NCI-H748 (cell line): ENCODE measurements at regions not wholly inside any gene's neighbourhood (a gene's known extent, or its start where the extent isn't known, plus 50 kb on each side); places are given as distances from the start of the nearest gene placed in this dataset.

Source experiments
- DNase-seq: peaks from one replicate; lab custom pipeline; 2025; ENCODE audit not compliant: unreplicated experiment; lab: John Stamatoyannopoulos, UW

DNA sequence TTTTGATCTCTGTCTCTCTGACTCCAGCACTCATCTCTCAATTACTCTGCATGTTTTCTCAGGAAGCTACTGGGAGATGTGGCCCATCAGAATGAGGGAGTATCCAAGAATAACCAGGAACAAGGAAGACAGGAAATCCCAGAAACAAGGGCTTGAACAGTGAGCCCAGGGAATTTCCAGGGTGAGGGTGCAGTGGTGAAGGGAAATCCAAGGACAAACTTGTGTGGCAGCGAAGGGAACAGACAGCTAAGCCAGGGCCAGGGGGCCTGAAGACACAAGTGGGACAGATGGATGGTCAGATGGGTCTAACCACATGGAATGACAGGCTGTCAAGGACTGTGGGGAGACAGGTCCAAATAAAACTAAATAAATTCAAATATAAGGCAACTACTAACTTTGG, 121.8 kb upstream of the ERRFI1 start:
- no peak for DNase-seq

DNA sequence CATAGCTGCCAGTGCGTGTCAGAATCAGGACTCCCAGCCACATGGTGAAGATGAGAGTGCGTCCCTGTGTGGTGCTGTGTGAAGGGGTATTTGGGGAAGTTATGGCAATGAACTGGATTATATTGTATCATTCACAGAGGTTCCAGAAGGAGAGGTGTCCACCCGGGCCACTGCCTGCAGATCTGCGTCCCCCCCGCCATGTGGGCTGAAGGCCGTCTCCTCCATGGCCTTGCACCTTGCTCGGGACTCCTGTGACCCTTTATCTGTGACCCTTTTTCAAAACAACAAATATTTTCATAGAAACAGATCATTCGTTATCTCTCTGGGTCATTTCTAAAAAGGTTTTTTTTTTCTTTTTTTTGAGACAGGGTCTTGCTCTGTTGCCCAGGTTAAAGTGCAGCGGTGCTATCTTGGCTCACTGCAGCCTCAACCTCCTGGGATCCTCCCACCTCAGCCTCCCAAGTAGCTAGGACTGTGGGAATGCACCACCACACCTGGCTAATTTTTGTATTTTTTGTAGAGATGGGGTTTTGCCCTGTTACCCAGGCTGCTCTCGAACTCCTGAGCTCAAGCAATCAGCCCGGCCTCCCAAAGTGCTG, 120.2 kb upstream of the ERRFI1 start:
- DNase-seq, result no peak

DNA sequence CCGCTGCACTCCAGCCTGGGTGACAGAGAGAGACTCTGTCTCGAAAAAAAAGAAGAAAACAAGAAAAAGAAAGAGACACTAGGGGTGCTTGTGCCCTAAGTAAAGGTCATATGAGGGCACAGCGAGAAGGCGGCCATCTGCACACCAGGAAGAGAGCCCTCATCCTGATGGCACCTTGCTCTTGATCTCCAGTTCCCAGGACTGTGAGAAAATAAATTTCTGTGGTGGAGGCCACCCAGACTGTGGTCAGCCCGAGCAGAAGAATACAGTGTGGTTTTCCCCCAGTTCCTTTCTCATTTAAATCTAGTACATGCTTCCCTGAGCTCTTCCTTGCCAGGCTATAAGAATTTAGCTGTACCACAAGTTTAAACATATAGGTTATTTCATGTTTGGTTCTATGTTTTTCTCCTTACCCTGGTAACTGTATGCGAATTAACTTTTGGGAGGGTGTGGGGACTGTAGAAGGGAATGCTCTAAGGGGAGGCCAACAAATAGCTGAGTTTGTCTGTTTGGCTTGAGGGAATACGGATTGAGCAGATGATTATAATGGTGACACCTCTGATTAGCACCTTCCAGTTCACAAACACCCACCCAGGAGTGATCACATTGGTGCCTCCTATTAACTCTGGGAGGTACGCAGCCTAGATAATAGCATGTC, 119.6 kb upstream of the ERRFI1 start:
- no peak for DNase-seq

DNA sequence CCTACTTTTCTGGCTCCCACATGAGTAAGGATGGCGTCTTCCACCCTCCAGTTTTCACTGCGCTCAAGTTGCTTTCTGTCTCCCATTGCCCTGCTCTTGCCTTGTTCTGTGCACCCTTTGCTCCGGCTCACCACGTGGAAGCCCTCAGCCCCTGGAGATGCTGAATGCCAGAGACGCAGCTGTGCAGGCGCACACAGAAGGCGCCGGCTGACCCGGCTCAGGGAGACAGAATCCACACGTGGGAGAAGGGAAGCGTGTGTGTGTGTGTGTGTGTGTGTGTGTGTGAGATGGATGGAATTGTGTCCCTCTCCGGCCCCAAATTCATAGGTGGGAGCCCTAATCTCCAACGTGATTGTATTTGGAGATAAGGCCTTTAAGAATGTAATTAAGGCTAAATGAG, 118.2 kb upstream of the ERRFI1 start:
- no peak for DNase-seq

DNA sequence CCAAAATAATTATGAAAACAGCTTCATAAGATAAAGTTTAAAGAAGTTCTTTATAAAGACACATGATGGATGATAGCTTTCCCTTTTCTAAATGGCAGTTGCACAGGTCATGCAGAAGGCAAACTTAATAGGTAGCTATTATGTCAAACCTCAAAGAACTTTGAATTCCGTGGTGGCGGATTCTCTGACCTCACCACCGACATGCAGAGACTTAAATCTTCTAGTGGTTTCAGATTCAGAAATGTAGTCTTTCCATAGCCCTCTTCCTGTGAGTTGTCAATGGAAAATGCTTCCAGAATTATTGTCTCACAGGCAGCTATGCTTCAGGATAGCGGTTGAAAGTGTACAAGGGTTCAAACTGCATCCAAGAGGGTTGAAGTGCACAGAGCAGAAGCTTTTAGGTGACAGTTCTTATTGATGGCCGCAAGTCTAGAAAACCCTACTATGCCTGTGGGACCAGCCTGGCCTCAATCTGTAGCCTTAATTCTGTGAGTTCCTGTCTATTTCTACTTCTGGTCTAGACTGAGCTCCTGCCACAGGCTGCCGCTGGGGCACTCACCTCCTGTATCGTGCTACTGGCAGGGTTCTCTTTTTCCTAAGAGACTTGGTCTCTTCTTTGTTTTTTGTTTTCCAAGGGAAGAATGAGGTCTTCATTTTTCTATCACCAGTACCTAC, 117.0 kb upstream of the ERRFI1 start:
- DNase-seq, result no peak

DNA sequence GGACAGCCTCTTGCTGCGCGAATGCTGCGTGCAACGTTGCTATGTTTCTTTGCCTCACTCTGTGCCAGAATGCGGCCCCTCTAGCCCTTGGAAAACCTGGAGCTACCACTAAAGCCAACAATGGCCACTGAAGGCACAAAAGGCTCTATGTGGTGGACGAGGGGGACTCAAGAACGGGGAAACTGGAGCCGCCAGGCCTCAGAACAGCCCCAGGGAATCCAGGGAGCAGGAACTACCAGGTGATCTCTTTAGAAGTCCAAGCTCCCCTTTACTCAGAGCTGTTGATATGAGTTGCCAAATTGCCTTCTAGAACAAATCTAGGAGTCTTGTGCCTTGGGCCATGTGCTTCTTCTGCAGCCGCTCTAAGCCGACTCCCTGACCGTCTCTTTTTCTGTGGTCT, 113.8 kb upstream of the ERRFI1 start:
- no peak for DNase-seq

DNA sequence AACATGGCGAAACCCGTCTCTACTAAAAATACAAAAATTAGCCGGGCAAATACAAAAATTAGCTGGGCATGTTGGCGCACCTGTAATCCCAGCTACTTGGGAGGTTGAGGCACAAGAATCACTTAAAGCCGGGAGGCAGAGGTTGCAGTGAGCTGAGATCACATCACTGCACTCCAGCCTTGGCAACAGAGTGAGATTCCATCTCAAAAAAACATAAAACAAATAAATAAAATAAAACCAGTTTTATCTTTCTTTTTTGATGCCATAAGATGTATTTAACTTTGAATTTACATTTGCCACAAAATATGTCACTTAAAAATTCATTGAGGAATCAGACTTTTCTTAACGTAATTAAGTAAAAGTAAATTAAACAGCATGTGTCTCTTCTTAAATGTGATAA, 113.3 kb upstream of the ERRFI1 start:
- DNase-seq, result no peak

DNA sequence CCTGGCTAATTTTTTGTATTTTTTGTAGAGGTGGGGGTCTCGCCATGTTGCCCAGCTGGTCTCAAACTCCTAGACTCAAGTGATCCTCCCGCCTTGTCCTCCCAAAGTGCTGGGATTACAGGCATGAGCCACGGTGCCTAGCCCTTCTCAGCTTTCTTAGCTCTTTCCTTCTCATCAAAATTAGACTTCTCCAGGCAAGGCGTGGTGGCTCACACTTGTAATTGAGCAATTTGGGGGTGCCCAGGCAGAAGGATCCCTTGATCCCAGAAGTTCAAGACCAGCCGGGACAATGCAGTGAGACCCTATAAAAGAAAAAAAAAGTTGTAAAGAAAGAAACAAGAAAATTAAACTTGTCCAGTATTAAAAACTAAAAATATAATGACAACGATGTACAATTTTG, 112.6 kb upstream of the ERRFI1 start:
- DNase-seq, result no peak

DNA sequence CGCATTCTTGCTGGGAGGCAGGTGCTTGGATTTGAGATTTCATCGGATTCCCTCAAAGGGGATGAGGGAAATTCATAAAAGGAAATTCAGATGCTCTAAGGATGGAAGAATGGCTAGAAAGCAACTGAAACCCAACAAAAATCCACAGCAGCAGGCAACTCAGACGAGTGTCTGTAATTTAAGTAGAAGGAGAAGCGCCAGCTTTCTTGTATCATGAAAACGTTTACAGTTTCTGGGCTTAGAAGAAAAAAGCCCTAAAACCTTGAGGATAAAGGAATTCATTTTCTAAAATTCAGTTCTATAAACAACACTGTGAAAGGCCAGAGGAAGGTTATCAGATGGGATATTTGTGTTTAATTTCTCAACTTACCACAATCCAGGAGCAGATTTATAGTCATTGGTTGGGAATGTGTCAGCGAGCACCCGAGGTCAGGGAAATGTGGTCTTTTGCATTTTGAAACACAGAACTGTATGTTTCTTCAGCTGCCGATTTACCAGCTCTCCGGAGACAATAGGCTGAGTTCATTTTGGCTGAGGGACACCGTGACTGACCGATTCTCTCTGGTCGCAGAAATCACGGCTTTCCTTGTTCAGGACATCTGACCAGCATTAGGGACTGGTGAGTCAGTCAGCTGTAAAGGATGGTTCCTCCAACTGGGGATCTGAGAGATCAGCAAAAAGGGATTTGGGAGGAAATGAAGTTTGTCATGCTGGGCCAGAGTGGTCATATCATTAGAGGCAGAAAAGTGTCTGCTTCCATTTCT, 111.6 kb upstream of the ERRFI1 start:
- DNase-seq, result no peak

DNA sequence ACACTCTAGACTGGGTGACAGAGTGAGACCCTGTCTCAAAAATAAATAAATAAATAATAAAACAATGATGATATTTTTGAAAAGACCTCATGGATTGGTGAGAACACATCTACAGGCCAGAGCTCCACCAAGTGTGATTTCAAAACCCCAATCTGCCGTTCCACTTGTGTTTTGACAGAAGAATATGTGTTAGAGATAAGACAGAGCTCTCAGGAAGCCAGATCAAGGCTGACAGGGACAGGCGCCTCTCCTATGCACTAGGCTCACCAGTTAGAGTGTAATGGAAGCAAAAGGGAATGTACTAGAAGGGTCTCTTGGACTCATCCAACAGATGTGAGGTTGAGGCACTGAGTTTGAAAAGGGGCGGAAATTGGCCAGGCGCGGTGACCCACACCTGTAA, 110.7 kb upstream of the ERRFI1 start:
- no peak for DNase-seq

DNA sequence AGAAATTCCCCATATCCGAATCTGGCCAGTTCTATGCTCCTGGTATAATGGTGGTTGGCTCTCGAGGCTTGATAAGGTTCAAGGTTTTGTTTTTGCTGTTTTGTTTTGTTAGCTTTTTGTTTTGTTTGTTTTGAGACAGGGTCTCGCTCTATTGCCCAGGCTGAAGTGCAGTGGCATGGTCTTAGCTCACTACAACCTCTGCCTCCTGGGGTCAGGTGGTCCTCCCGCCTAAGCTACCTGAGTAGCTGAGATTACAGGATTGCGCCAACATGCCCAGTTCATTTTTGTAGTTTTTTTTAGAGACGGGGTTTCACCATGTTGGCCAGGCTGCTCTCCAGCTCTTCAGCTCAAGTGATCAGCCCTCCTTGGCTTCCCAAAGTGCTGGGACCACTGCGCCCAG, 109.1 kb upstream of the ERRFI1 start:
- DNase-seq, result no peak

DNA sequence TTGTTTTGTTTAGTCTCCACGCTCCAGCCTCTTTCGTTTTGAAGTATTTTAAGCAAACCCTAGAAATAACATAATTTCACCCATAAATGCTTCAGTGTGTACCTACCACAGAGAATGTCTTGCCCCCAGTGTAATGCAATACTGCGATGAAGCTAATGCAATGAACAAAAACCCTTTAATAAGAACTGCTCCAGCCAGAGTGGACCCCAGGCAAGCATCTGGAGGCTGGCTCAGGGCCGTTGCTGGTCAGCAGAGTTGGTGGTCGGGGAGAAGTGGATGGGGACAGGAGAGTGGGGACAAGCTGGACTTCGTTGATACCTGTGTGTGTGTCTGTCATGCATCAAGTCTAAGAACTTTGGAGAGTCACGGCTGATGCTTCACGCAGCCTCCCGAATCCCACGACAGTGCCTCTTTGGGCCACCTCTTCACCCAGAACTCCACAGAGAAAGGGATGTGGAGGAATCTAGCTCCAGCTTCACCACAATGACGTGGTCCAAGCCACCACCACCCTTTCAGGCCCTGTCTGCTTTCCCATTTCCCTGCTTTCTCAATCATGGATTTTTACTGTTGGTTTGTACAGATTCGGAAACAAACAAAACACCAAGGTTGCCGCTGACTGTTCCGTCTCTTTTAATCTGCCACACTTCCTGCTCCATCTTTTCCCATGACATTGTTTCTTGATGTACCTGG, 108.6 kb upstream of the ERRFI1 start:
- DNase-seq, result no peak

DNA sequence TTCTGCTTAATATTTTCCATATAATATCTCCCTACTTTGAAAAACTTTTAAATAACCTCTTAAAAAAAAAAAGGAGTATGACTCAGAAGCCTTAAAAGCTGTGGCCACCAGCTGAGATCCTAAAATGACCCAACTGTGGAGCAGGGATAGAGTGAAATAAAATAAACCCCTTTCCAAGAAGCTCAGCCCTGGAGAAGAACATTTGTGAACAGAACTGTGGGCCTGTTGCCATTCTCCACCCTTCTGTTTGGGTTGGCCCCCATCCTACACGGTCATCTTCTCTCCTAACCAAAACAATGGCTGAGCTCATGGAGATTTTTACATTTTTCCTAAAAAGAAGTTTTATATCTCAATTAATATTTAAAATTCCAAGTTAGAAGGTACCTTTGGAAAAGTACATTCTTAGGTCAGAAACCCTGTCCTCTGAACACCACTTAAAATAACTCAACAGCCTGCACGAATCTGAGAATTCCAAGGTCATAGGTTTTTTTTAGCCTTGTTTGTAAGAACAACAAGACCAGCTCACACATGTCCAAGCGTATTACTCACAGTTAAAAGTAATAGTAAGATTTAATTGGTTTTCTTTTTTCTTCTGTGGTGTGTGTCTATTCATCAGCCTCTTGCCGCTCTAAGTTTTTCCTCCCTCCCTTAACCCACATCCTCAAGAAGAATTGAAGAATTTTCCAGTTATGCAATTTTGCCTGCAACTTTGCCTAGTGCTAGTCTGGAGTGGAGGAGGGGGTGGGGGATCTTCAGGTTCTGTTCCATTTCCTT, 107.7 kb upstream of the ERRFI1 start:
- no peak for DNase-seq

DNA sequence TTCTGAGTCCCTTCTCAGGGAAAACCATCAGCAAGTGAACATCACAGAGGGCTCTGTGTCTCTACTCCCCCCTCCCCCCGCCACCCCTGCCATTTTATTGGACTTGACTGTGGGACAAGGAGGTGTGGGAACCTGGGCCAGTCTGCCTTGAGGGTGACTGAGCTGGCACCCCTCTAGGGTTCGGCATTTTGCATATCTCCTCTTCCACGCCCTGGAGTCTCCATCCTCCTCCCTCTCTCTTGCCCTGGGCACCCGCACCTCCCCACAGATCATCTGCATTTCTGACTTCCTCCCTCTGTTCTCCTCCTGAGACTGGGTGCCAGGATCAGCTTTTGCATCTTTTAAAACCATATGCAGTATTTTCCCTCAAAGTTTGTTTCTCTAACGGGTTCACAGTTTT, 107.1 kb upstream of the ERRFI1 start:
- DNase-seq, result no peak

DNA sequence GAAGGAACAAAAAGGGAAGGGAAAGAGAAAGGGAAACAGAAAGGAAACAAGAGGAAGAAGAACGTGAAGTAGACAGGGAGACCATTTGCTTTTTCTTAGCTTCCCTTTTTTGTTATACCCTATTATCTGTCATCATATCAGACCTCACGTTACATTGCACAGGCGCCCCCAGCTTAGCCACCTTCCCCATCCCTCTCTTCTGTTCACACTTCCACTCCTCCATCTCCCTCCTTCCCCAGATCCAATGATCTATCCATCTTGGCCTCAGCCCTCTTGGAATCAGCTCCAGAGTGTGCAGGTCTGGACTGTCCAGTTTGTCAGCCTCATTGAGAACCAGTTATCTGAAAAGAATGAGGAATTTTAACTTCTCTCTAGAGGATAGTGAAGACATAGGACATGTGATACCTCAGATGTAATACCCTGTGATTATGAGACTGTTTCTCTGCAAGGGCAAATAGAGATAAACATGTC, 101.1 kb upstream of the ERRFI1 start:
- DNase-seq, result no peak

DNA sequence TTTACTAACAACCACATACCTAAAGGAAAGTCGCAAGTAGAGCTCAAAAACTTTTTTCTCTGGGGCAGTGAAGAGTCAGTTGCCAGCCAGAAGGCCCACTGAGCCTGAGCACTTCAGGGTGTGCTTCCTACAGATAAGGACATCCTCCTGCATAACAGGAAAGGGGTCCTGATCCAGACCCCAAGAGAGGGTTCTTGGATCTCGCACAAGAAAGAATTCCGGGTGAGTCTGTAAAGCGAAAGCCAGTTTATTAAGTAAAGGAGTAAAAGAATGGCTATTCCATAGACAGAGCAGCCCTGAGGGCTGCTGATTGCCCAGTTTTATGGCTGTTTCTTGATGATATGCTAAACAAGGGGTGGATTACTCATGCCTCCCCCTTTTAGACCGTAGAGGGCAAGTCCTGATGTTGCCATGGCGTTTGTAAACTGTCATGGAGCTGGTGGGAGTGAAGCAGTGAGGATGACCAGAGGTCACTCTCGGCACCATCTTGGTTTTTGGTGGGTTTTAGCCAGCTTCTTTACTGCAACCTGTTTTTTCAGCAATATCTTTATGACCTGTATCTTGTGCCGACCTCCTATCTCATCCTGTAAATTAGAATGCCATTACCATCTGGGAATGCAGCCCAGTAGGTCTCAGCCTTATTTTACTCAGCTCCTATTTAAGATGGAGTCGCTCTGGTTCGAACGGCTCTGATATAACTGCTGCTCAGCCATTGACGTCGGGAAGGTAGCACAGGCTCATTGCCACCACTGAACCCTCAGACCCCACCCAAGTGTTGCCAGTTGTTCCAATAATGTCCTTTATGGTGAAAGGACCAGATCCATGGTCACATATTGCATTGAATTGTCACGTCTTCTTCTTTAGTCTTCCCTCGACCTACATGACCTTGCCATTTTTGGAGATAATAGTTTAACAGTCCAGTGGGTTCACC, 96.6 kb upstream of the ERRFI1 start:
- DNase-seq, result no peak

DNA sequence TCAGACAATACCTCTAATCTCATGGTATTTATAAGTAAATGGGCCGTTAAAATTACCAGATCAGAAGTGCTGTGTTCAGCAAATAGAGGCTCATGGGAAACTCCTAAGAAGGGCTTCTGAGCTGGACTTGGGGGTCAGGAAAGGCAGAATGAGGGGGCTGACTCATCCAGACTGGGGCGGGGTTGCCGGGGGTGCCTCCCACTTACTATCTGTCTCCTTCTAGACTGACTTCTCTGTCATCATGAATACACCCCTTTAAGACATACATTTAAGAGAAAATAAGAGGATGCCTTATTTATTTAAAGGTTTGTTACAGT, 96.0 kb upstream of the ERRFI1 start:
- no peak for DNase-seq

DNA sequence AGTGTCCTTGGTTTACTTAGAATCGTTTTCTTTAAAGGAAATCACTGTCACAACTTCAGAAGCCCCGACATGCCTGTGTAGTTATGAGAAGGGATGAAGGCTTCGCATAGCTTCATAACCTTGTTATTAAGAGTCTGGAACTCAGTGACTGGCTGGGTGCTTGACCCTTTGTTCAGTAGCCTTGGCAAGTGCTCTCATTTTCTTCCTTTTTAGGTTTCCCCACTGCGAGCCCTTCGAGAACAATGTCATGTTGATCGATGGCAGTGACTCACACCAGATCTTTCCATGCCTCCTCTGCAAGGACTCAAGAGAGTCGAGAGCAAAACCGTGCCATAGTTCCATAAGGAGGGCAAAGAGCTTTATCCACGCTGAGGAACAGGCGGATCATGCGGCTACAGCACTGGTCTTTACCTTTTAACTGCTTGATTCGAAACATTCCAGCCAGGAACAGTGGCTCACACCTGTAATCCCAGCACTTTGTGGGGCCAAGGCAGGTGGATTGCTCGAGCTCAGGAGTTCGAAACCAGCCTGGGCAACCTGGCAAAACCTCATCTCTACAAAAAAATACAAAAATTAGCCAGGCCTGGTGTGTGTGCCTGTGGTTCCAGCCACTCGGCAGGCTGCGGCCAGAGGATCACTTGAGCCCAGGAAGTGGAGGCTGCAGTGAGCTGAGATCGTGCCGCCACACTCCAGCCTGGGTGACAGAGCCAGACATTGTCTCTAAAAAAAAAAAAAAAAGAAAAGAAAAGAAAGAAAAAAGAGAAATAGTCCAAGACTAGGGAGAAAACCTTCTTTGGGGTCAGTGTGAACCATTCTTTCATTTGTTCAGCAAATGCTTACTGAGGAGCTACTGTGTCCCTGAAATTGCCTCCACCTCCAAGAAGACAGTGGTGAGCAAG, 95.4 kb upstream of the ERRFI1 start:
- DNase-seq, result no peak
